ENCODE measurements at regions not wholly inside any gene's neighbourhood (a gene's known extent, or its start where the extent isn't known, plus 50 kb on each side); places are given as distances from the start of the nearest gene placed in this dataset.

DNA sequence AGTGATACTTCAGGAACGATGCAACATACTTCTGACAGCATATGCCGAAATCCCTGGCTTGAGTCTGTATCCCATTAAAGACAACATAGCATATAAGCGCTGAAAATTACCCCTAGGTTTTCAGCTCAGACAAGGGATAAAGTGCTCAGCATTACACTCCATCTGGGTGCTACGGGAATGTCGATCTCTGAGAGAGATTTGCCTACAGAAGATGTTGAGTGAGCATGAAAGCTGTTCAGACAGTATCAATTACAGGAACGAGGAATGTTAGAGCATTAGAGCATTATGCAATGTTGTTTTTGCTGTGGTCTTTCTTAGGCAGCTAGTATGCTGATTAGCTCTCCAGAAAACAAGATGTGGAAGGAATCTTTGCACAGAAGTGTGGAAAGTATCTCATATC is 484.5 kb downstream of the LIG4 start:
- H3K4me2 ChIP-seq = no peak overlapping the region
- H2AFZ ChIP-seq (ENCODE audit: low read depth) = no peak overlapping the region
- no peaks in the 10 kb centered on the region for H3K36me3 ChIP-seq (ENCODE audit: insufficient read depth)
- no peaks in the 10 kb centered on the region for H3K4me1 ChIP-seq (ENCODE audit: low read depth, poor library complexity, severe bottlenecking)
- no peak overlapping the region for H3K4me3 ChIP-seq (IDR thresholded peaks at IDR 0.05; ENCODE audit: insufficient read depth, low read depth, low read length)
- H4K20me1 ChIP-seq (ENCODE audit: insufficient read depth) = no peaks in the 10 kb centered on the region
- no peak for TF ChIP-seq CTCF (conservative IDR thresholded peaks at IDR 0.05; ENCODE audit: low read depth, low read length)
- H3K79me2 ChIP-seq (ENCODE audit: insufficient read depth, low read depth) = no peaks in the 10 kb centered on the region
- no peaks in the 10 kb centered on the region for H3K27me3 ChIP-seq (ENCODE audit: insufficient read depth, low read depth)
- no peak overlapping the region for H3K9ac ChIP-seq
- H3K27ac ChIP-seq = no peak overlapping the region

DNA sequence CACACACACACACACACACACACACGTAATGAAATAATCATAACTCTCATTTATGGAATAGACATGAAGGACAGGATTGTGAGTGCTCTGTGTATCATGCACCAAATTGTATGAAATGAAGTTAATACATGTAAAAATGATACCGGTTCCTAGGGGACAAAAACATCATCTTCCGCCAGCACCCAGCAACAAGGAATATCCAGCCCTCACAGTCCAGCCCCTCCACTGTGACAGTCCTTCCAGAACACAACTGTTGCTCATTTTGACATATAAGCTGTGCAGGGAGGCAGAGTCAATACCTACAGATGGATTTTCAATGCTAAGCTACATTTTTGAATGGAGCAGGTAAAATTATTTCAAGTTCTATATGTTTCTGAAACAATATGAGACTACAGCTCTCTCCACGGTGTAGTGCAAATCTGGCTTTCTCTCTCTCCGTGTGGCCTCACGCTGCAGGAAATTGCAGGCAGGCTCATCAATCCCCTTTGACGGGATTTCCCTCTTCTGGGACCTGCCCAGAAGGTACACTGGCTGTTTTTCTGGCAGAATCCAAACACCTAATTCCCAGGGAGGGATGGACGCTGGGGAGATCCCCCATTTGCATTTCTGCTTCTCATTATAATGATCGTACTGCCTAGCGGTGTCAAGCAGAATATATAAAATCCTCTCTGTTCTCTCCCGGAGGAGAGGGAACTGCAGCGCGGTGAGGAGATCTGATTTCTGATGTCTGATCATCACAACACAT is 494.0 kb downstream of the LIG4 start:
- H3K27me3 ChIP-seq (ENCODE audit: insufficient read depth, low read depth) = no peaks in the 10 kb centered on the region
- H3K79me2 ChIP-seq (ENCODE audit: insufficient read depth, low read depth) = no peaks in the 10 kb centered on the region
- H4K20me1 ChIP-seq (ENCODE audit: insufficient read depth) = no peaks in the 10 kb centered on the region
- no peak overlapping the region for H3K9ac ChIP-seq
- no peak for TF ChIP-seq CTCF (conservative IDR thresholded peaks at IDR 0.05; ENCODE audit: low read depth, low read length)
- no peak overlapping the region for H2AFZ ChIP-seq (ENCODE audit: low read depth)
- no peak overlapping the region for H3K4me3 ChIP-seq (IDR thresholded peaks at IDR 0.05; ENCODE audit: insufficient read depth, low read depth, low read length)
- no peak overlapping the region for H3K4me2 ChIP-seq
- no peaks in the 10 kb centered on the region for H3K36me3 ChIP-seq (ENCODE audit: insufficient read depth)
- no peaks in the 10 kb centered on the region for H3K4me1 ChIP-seq (ENCODE audit: low read depth, poor library complexity, severe bottlenecking)
- no peak overlapping the region for H3K27ac ChIP-seq

- no peak overlapping the region for H3K4me3 ChIP-seq (IDR thresholded peaks at IDR 0.05; ENCODE audit: insufficient read depth, low read depth, low read length)
- H3K4me2 ChIP-seq = no peak overlapping the region
- no peaks in the 10 kb centered on the region for H4K20me1 ChIP-seq (ENCODE audit: insufficient read depth)
- no peak overlapping the region for H3K27ac ChIP-seq
- H3K4me1 ChIP-seq (ENCODE audit: low read depth, poor library complexity, severe bottlenecking) = no peaks in the 10 kb centered on the region
- no peaks in the 10 kb centered on the region for H3K36me3 ChIP-seq (ENCODE audit: insufficient read depth)
- H2AFZ ChIP-seq (ENCODE audit: low read depth) = no peak overlapping the region
- no peaks in the 10 kb centered on the region for H3K79me2 ChIP-seq (ENCODE audit: insufficient read depth, low read depth)
- no peak overlapping the region for H3K9ac ChIP-seq
- no peaks in the 10 kb centered on the region for H3K27me3 ChIP-seq (ENCODE audit: insufficient read depth, low read depth)
- no peak for TF ChIP-seq CTCF (conservative IDR thresholded peaks at IDR 0.05; ENCODE audit: low read depth, low read length)
Observed at GRCh38 chr13:107716741-107717140, 498.6 kb downstream of the LIG4 start.

DNA sequence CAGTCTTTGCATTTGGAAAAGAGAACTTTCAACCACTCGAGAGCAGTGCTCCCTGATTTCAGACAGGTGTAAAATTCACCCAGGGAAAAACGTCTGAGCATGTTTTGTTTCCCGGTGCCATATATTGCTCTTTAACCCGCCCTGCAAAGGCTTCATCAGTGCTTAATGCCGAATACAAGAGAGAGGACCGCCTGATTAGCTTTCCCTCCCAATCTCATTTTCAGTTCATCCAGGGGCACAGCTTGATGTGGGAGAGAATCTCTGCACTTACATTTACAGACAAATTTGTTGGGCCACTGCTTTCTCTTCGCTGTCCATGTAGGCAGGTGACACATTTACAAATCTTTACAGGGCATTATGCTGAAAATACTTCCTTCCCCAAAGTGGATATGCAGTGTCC is 499.1 kb downstream of the LIG4 start:
- Histone ChIP-seq H4K20me1 (ENCODE audit: insufficient read depth) (no peaks in the 10 kb centered on the region), H3K36me3 (ENCODE audit: insufficient read depth) (no peaks in the 10 kb centered on the region), H3K4me1 (ENCODE audit: low read depth, poor library complexity, severe bottlenecking) (no peaks in the 10 kb centered on the region), H3K79me2 (ENCODE audit: insufficient read depth, low read depth) (no peaks in the 10 kb centered on the region), H3K4me3 (IDR thresholded peaks at IDR 0.05; ENCODE audit: insufficient read depth, low read depth, low read length) (no peak overlapping the region), H3K9ac (no peak overlapping the region), H3K4me2 (no peak overlapping the region), H3K27me3 (ENCODE audit: insufficient read depth, low read depth) (no peaks in the 10 kb centered on the region), H2AFZ (ENCODE audit: low read depth) (no peak overlapping the region), H3K27ac (no peak overlapping the region)
- no peak for TF ChIP-seq CTCF (conservative IDR thresholded peaks at IDR 0.05; ENCODE audit: low read depth, low read length)

Data from KMS-11 (cell line).